Retina (tissue), 1 donor: ENCODE measurements at regions not wholly inside any gene's neighbourhood (a gene's known extent, or its start where the extent isn't known, plus 50 kb on each side); places are given as distances from the start of the nearest gene placed in this dataset.
A peak's percentile ranks its signal among the peaks of the same experiment; 100 is the strongest.

Experiments used
- DNase-seq: peaks from one replicate; pipeline ENCODE4 v3.0.0-alpha.2; 2016

- DNase-seq, result peak; percentile 88
Measured at GRCh38 chr19:29263305-29264135, 50.6 kb upstream of the UQCRFS1 start.

GRCh38 chr19:29264897-29265296 is 51.9 kb upstream of the UQCRFS1 start:
- DNase-seq, result no peak

- DNase-seq, result no peak
Measured at GRCh38 chr19:29265436-29265835, 52.5 kb upstream of the UQCRFS1 start.

DNA sequence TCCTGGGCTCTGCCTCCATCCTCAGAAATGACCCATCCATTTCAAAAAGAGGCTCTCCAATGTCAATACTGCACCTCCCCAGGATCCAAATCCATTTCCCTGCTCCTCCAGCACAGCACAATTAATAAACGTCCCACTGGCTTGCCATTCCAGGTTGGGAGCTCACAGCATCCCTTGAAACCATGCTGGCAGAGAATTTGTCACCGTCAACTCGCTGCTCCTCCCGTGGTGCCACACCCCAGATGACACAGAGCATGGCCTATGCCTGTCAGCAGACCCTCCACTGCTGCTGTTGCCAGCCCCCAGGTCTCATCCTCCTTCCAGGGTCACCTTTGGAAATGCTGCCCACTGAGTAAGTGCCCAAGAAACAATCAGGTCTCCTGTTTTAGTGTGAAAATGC is 53.0 kb upstream of the UQCRFS1 start:
- no peak for DNase-seq

- DNase-seq, result no peak
Measured at GRCh38 chr19:29266603-29267002, 53.7 kb upstream of the UQCRFS1 start.

DNA sequence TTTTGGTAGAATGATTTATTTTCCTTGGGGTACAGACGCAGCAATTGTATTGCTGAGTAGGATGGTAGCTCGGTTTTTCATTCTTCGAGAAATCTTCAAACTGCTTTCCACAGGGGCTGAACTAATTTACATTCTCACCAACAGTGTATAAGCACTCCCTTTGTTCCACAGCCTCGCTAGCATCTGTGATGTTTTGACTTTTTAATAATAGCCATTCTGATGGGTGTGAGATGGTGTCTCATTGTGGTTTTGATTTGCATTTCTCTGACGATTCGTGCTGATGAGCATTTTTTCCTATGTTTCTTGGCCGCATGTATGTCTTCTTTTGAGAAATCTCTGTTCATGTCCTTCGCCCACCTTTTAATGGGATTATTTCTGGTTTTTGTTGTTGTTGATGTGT is 54.8 kb upstream of the UQCRFS1 start:
- no peak for DNase-seq

- no peak for DNase-seq
Measured at GRCh38 chr19:29268103-29268502, 55.2 kb upstream of the UQCRFS1 start.

DNA sequence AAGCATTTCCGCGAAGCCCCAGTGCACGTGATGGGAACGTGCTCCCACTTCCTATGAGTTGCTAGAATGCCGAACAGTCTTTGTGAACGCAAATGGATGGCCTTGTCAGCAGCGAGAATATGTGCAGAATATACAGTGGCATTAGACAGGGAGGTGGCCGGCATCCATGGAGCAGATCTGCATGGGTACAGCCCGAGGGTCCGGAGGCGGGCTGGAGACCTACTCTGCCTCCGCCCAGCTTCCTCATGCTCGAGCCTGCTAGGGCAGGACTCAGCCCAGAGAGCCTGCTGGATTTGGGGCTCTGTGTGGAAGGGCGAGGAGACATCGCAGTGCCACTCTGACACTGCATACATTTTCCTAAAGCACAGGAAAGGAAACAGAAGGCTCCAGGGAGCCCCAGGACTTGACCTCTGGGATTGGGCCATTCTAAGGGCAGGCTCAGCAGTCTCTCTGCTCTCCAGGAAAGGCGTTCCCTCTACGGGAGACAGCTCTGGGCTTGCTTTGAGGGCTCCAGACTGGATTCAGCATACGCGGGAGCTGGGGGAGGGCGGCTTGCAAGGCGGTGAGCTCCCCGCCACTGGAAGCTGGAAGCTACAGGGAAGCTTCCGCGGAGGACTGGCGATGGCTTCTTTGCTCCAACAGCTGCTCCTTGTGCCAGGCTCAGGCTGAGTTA is 55.9 kb upstream of the UQCRFS1 start:
- DNase-seq, result no peak

DNA sequence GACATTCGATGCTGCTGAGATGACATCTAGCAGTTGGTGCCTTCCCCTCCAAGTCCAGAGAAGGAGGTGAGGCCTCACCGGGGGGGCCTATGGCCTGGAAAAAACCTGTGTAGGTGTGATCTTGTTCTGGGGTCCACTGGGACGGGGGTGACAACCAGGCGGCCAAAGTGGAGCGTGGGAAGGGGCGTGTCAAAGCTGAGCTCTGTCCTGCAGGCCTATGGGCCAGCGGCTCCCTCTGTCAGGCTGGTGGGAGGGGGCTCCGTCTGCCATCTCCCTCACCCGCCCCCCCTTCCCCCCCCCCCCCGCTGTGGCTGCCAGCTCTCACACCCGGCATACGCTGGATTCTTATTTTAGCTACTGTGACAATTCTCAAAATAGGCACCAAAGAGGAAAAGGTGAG is 56.7 kb upstream of the UQCRFS1 start:
- no peak for DNase-seq

GRCh38 chr19:29271341-29271740 is 58.4 kb upstream of the UQCRFS1 start:
- no peak for DNase-seq

DNA sequence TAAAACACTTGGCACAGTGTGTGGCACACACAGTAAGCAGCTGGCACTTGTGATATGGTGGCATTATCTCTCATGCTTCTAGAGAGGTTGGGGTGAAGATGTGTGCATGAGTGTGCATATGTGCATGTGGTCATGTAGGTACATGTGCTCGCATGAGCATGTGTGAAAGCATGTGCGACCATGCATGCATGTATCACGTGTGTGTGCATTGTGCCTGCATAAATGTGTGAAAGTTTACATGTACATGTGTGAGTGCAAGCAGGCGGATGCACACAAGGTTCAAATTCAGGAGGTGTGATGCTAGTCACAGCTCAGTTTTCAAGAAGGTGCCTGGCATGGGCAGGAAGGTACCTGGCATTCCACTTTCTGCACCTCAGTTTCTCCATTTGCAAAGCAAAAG is 59.0 kb upstream of the UQCRFS1 start:
- no peak for DNase-seq

- no peak for DNase-seq
Measured at GRCh38 chr19:29273000-29273640, 60.2 kb upstream of the UQCRFS1 start.

DNA sequence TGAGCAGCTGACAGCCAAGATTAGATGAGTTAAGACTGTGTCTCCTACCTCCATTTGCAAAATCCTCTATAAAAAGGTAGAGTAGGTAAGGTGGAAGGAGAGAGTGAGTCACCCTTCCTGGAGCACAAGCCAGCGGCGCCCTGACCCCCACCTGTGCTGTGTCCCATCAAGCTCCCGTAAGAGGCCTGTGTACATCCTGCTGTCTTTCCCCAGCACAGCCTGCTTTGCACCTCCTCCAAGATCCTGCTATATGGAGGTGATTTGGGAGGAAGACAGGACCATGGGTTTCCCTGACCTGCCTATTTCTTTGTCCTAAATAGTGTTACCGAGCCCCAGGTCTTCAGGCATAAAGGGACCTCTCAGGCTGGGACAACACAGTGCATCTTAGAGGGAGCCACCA is 62.3 kb upstream of the UQCRFS1 start:
- no peak for DNase-seq

GRCh38 chr19:29277102-29277501 is 64.2 kb upstream of the UQCRFS1 start:
- DNase-seq, result no peak

DNA sequence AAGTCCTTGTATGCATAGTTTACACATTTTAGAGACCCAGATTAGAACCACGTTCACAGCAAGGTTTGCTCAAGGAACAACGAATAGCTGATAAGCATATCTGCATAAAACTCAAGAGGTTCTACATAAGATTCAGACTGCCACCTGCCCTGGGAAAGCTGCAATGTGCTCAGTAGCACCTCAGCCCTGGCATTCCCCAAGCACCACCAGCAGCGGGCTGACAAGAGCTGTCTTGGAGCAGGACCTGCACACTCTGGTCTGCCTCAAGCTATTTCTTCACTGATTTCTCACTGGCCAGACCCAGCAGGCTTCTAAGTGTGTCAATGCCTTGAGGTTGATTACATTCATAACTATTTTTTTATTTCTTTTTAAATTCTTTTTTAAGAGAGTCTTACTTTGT is 65.8 kb upstream of the UQCRFS1 start:
- no peak for DNase-seq

- no peak for DNase-seq
Measured at GRCh38 chr19:29283366-29283765, 70.4 kb upstream of the UQCRFS1 start.

DNA sequence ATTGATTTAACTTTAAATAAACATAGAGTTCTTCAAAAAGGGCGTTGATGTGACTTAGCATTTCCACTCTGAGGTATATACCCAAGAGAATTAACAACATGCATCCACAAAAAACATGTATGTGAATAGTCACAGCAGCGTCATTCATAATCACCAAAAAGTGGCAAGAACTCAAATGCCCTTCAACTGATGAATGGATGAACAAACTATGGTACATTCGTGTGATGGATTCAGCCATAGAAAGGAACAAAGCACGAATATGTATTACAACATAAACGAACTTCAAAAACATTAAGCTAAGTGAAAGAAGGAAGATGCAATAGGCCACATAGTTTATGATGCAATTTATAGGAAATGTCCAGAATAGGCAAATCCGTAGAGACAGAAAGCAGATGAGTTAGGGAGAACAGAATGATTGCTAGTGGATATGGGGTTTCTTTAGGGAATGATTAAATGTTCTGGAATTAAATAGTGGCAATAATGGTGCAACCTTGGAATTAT is 72.3 kb upstream of the UQCRFS1 start:
- DNase-seq, result no peak

- peak; percentile 83 for DNase-seq
Measured at GRCh38 chr19:29285878-29286277, 72.9 kb upstream of the UQCRFS1 start.

GRCh38 chr19:29287061-29287460 is 74.1 kb upstream of the UQCRFS1 start:
- DNase-seq, result no peak

- no peak for DNase-seq
Measured at GRCh38 chr19:29288256-29288655, 75.3 kb upstream of the UQCRFS1 start.

DNA sequence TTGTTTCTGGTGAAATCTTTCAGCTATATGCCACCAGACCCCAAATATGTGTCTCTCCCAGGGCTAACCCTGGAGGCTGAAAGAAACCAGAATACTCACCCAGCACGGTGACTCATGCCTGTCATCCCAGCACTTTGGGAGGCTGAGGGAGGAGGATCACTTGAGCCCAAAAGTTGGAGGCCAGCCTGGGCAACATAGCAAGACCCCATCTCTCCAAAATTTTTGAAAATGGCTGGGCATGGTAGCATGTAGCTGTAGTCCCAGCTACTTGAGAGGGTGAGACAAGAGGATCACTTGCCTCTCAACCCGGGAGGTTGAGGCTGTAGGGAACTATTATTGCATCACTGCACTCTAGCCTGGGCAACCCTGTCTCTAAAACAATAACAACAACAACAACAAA is 76.1 kb upstream of the UQCRFS1 start:
- DNase-seq, result no peak

GRCh38 chr19:29290853-29291252 is 77.9 kb upstream of the UQCRFS1 start:
- peak; percentile 44 for DNase-seq

GRCh38 chr19:29292153-29292552 is 79.2 kb upstream of the UQCRFS1 start:
- DNase-seq, result no peak

GRCh38 chr19:29292562-29292961 is 79.6 kb upstream of the UQCRFS1 start:
- no peak for DNase-seq
